SU-DHL-6 (cell line): ENCODE measurements at regions not wholly inside any gene's neighbourhood (a gene's known extent, or its start where the extent isn't known, plus 50 kb on each side); places are given as distances from the start of the nearest gene placed in this dataset.

Source experiments
- H2AFZ ChIP-seq: fragments of 200-600 bp; sonication (generic); 2 replicates; pipeline ENCODE4 v1.6.1; 2014; ENCODE audit warnings: low read depth, mild to moderate bottlenecking, moderate library complexity, mixed read lengths, antibody characterized with exemption, low read length; ENCODE audit not compliant: severe bottlenecking
- H3F3A ChIP-seq: fragments of 200-600 bp; shearing (Covaris generic); 2 replicates; pipeline ENCODE4 v1.6.0; 2016; ENCODE audit warnings: antibody characterized with exemption, mild to moderate bottlenecking; ENCODE audit not compliant: insufficient read depth
- H3K27ac ChIP-seq: fragments of 200-600 bp; sonication (generic); 2 replicates; pipeline ENCODE4 v1.5.1; 2016; ENCODE audit warnings: low read depth, mild to moderate bottlenecking, low read length, moderate library complexity, mixed read lengths
- H3K27me3 ChIP-seq: fragments of 200-600 bp; sonication (generic), shearing (Covaris generic); 2 replicates; pipeline ENCODE4 v1.6.0; 2014; ENCODE audit warnings: mild to moderate bottlenecking, low read length
- H3K36me3 ChIP-seq: fragments of 200-600 bp; sonication (generic); 2 replicates; pipeline ENCODE4 v1.6.1; 2014; ENCODE audit warnings: mild to moderate bottlenecking, low read length, mixed read lengths
- H3K4me2 ChIP-seq: fragments of 300-600, 200-600 bp; shearing (Covaris generic), sonication (generic); 2 replicates; pipeline ENCODE4 v1.6.0; 2014; ENCODE audit warnings: low read length, low read depth, mild to moderate bottlenecking; ENCODE audit not compliant: poor library complexity, severe bottlenecking
- H3K4me3 ChIP-seq: fragments of 200-600 bp; sonication (generic); 2 replicates; pipeline ENCODE4 v1.5.1; 2014; ENCODE audit warnings: antibody characterized with exemption, low read length, mild to moderate bottlenecking, mixed read lengths; ENCODE audit not compliant: insufficient read depth, poor library complexity, severe bottlenecking
- H3K79me2 ChIP-seq: fragments of 200-600 bp; sonication (generic); 2 replicates; pipeline ENCODE4 v1.6.1; 2014; ENCODE audit warnings: mild to moderate bottlenecking, low read length, moderate library complexity; ENCODE audit not compliant: insufficient read depth
- H3K9ac ChIP-seq: fragments of 200-600 bp; sonication (generic); 2 replicates; pipeline ENCODE4 v1.7.0; 2014; ENCODE audit warnings: mild to moderate bottlenecking, low read length
- H3K9me2 ChIP-seq: fragments of 200-600 bp; sonication (generic); replicated peaks from 2 replicates; pipeline ENCODE4 v1.6.1; 2014; ENCODE audit warnings: low read length; ENCODE audit not compliant: insufficient read depth
- H3K9me3 ChIP-seq: fragments of 200-600 bp; sonication (generic); 2 replicates; pipeline ENCODE4 v1.6.1; 2014; ENCODE audit warnings: low read length, mixed read lengths; ENCODE audit not compliant: insufficient read depth
- H4K20me1 ChIP-seq: fragments of 200-600 bp; sonication (generic); 2 replicates; pipeline ENCODE4 v1.6.1; 2014; ENCODE audit warnings: low read depth, mild to moderate bottlenecking, antibody characterized with exemption, low read length, moderate library complexity, mixed read lengths
- EZH2phosphoT487 ChIP-seq: fragments of 200-600 bp; sonication (generic), shearing (Covaris generic); conservative IDR thresholded peaks from 2 replicates; pipeline ENCODE4 v1.6.1; 2018; ENCODE audit warnings: mild to moderate bottlenecking, antibody characterized with exemption, low read length, moderate library complexity, mixed read lengths
- TF ChIP-seq, protein P1 (sequence below): fragments of 200-600 bp; sonication (generic); IDR thresholded peaks from one replicate; pipeline ENCODE4 v1.5.1; 2017; ENCODE audit warnings: antibody characterized with exemption, mild to moderate bottlenecking, low read length, moderate library complexity; ENCODE audit not compliant: insufficient read depth, poor library complexity, severe bottlenecking

DNA sequence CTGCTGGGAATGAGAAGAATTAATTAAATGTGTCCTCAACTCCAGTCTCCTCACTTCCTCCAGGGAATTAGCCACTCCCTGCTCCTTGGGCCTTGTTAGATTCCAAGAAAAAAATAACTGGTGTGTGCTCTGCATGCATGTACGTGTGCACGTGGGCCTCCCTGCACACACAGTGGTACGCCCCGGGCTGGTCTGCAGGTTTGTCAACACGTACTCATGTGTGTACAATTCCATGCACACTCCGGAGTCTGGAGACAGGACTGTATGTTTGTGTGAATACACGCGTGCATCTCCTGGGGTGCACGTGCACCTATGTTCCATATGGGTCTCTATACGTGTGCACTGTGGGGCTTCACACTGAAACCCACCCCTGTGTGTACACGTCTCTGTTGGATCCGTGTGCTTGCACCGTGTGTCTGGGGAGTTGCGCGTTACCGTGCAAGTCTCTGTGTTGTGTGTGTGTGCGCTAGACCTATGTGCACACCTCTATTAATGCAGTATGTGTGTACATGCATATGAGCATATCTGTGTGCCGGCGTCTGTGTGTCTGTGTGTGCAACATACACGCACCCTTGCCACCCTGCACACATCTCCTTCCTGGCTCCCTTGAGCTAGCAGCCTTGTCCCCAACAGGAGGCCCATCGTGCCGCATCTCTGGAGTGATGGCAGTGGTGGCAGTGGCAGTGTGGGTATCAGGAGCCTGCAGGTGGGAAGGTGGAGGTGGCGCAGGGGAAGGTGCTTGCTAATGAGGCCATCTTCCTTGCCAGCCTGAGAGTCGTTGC lies 210.1 kb downstream of the TBC1D2B start:
- no peak overlapping the region for H3K4me2 ChIP-seq
- TF ChIP-seq EZH2phosphoT487, result no peak
- TF ChIP-seq, protein P1, sequence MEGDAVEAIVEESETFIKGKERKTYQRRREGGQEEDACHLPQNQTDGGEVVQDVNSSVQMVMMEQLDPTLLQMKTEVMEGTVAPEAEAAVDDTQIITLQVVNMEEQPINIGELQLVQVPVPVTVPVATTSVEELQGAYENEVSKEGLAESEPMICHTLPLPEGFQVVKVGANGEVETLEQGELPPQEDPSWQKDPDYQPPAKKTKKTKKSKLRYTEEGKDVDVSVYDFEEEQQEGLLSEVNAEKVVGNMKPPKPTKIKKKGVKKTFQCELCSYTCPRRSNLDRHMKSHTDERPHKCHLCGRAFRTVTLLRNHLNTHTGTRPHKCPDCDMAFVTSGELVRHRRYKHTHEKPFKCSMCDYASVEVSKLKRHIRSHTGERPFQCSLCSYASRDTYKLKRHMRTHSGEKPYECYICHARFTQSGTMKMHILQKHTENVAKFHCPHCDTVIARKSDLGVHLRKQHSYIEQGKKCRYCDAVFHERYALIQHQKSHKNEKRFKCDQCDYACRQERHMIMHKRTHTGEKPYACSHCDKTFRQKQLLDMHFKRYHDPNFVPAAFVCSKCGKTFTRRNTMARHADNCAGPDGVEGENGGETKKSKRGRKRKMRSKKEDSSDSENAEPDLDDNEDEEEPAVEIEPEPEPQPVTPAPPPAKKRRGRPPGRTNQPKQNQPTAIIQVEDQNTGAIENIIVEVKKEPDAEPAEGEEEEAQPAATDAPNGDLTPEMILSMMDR, result no peak
- H2AFZ ChIP-seq, result no peak overlapping the region
- H3K9ac ChIP-seq, result no peak overlapping the region
- no peaks in the 10 kb centered on the region for H3K27me3 ChIP-seq
- no peaks in the 10 kb centered on the region for H3K9me3 ChIP-seq
- no peaks in the 10 kb centered on the region for H4K20me1 ChIP-seq
- H3F3A ChIP-seq, result no peaks in the 10 kb centered on the region
- no peaks in the 10 kb centered on the region for H3K36me3 ChIP-seq
- H3K79me2 ChIP-seq, result no peaks in the 10 kb centered on the region
- H3K9me2 ChIP-seq, result no peaks in the 10 kb centered on the region
- H3K4me3 ChIP-seq, result no peak overlapping the region
- H3K27ac ChIP-seq, result no peak overlapping the region

DNA sequence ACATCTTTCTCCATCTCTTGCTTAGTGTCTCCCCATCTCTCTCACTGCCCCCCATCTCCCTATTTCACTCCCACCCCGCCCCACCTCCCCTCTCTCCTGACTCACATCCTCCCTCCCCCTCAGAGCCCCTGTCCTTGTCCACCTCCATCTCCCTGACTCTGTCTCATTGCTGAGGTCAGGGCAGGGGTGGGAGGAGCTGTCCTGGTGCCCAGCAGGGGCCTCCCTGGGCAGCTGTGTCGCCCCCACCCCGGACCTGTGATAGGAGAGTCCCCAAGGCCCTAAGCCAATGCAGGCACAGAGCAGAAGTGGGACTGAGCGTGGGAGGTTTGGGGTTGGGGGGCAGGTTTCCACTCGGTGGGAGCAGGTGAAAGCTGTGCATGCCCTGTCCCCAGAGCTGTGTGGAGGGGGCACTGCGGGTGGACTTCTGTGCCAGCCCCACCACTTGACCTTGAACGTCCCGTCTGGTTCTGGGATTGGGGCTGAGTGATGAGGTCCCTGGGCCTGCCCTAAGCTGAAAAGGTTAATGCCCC lies 210.8 kb downstream of the TBC1D2B start:
- TF ChIP-seq, protein P1, result no peak
- TF ChIP-seq EZH2phosphoT487, result no peak
- no peaks in the 10 kb centered on the region for H3K36me3 ChIP-seq
- no peaks in the 10 kb centered on the region for H3K27me3 ChIP-seq
- H3K4me2 ChIP-seq, result no peak overlapping the region
- no peak overlapping the region for H3K9ac ChIP-seq
- no peaks in the 10 kb centered on the region for H3K9me2 ChIP-seq
- no peak overlapping the region for H2AFZ ChIP-seq
- H3K9me3 ChIP-seq, result no peaks in the 10 kb centered on the region
- H3K27ac ChIP-seq, result no peak overlapping the region
- H3K4me3 ChIP-seq, result no peak overlapping the region
- H4K20me1 ChIP-seq, result no peaks in the 10 kb centered on the region
- H3F3A ChIP-seq, result no peaks in the 10 kb centered on the region
- no peaks in the 10 kb centered on the region for H3K79me2 ChIP-seq

DNA sequence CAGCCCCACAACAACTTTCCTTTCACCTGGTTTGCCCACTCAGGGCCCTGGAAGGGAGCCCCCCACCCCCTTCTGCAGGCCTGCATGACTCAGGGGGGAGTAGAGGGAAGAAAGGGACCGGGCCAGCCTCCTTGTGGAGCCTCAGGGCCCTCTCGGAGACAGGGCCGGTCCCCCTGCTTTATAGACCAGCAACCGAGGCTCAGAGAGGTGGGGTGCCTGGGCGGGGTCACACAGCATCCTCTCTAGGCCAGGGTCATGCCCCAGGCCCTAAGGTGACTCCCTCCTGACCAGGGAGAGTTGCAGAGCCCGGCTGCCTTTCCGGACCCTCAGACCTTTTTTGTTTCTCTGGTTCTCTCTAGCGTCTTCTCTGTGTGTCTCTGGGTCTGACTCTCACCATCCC lies 211.3 kb downstream of the TBC1D2B start:
- Histone ChIP-seq H4K20me1 (no peaks in the 10 kb centered on the region), H2AFZ (no peak overlapping the region), H3F3A (no peaks in the 10 kb centered on the region), H3K4me2 (no peak overlapping the region), H3K27me3 (no peaks in the 10 kb centered on the region), H3K36me3 (no peaks in the 10 kb centered on the region), H3K9ac (no peak overlapping the region), H3K27ac (no peak overlapping the region), H3K4me3 (no peak overlapping the region), H3K9me3 (no peaks in the 10 kb centered on the region), H3K79me2 (no peaks in the 10 kb centered on the region), H3K9me2 (no peaks in the 10 kb centered on the region)
- no peak for TF ChIP-seq EZH2phosphoT487
- TF ChIP-seq, protein P1, result no peak
